Esophagus mucosa (tissue), 1 donor: ENCODE measurements at regions not wholly inside any gene's neighbourhood (a gene's known extent, or its start where the extent isn't known, plus 50 kb on each side); places are given as distances from the start of the nearest gene placed in this dataset.

Experiments
- ATAC-seq: fragments of 200-7000 bp; cut with Tn5 transposase; one replicate; pipeline ENCODE4 v1.9.1; 2020
- donor health status: DM: yes; HTN: yes; CAD: no.

GRCh38 chr5:176151281-176151680 is 86.9 kb upstream of the SIMC1 start:
- no peak for ATAC-seq

GRCh38 chr5:176152191-176152929 is 85.9 kb upstream of the SIMC1 start:
- no peak for ATAC-seq

GRCh38 chr5:176152930-176153311 is 85.3 kb upstream of the SIMC1 start:
- ATAC-seq: no peak

GRCh38 chr5:176153741-176154140 is 84.5 kb upstream of the SIMC1 start:
- ATAC-seq: no peak

- no peak for ATAC-seq
These were observed 83.4 kb upstream of the SIMC1 start for GRCh38 chr5:176154821-176155220.

GRCh38 chr5:176155922-176156359 is 82.3 kb upstream of the SIMC1 start:
- no peak for ATAC-seq

GRCh38 chr5:176157656-176158055 is 80.6 kb upstream of the SIMC1 start:
- ATAC-seq: no peak

GRCh38 chr5:176161431-176161830 is 76.8 kb upstream of the SIMC1 start:
- no peak for ATAC-seq

GRCh38 chr5:176162198-176162597 is 76.0 kb upstream of the SIMC1 start:
- ATAC-seq: no peak

- no peak for ATAC-seq
These were observed 75.3 kb upstream of the SIMC1 start for GRCh38 chr5:176162888-176163287.

- ATAC-seq: no peak
These were observed 71.8 kb upstream of the SIMC1 start for GRCh38 chr5:176166427-176166826.

- no peak for ATAC-seq
These were observed 70.4 kb upstream of the SIMC1 start for GRCh38 chr5:176167800-176168199.

- no peak for ATAC-seq
These were observed 68.7 kb upstream of the SIMC1 start for GRCh38 chr5:176169393-176170063.

- no peak for ATAC-seq
These were observed 68.1 kb upstream of the SIMC1 start for GRCh38 chr5:176170084-176170483.

GRCh38 chr5:176171171-176171760 is 67.0 kb upstream of the SIMC1 start:
- ATAC-seq: no peak

GRCh38 chr5:176172246-176172645 is 66.0 kb upstream of the SIMC1 start:
- no peak for ATAC-seq

- ATAC-seq: no peak
These were observed 64.6 kb upstream of the SIMC1 start for GRCh38 chr5:176173647-176174046.

GRCh38 chr5:176174345-176175025 is 63.7 kb upstream of the SIMC1 start:
- no peak for ATAC-seq

GRCh38 chr5:176175101-176175852 is 62.9 kb upstream of the SIMC1 start:
- no peak for ATAC-seq

GRCh38 chr5:176176231-176176630 is 62.0 kb upstream of the SIMC1 start:
- ATAC-seq: no peak

GRCh38 chr5:176178789-176179188 is 59.4 kb upstream of the SIMC1 start:
- no peak for ATAC-seq

GRCh38 chr5:176180339-176180738 is 57.9 kb upstream of the SIMC1 start:
- no peak for ATAC-seq

- ATAC-seq: no peak
These were observed 57.4 kb upstream of the SIMC1 start for GRCh38 chr5:176180781-176181180.
